Lower leg skin (tissue), 4 donors: ENCODE measurements at regions not wholly inside any gene's neighbourhood (a gene's known extent, or its start where the extent isn't known, plus 50 kb on each side); places are given as distances from the start of the nearest gene placed in this dataset.
A peak's percentile ranks its signal among the peaks of the same experiment; 100 is the strongest.

Source experiments
- DNase-seq, 2 donors: peaks; one replicate each; pipeline ENCODE4 v3.0.0-alpha.2; 2019; ENCODE audit warnings: low spot score in 2 of 2
- H3K4me3 ChIP-seq: fragments of 200-600 bp; sonication (generic); 2 replicates; pipeline ENCODE4 v1.5.1; 2017; ENCODE audit warnings: mild to moderate bottlenecking, low read depth; ENCODE audit not compliant: poor library complexity, severe bottlenecking
- POLR2A ChIP-seq, 2 donors: fragments of 450-650 bp; IDR thresholded peaks; one replicate each; pipeline ENCODE4 v1.6.1; 2016 to 2017; ENCODE audit warnings: antibody characterized with exemption in 2 of 2, mild to moderate bottlenecking in 1 of 2, moderate library complexity in 1 of 2
- WGBS, 2 donors: methylation state at CpG; one replicate each; pipeline ENCODE4 v1.1.5; 2018; 5-methylcytosine and 5-hydroxymethylcytosine counted together
- intact Hi-C: fragments of 100-400 bp; cut with DNase I; formaldehyde crosslinking; loops from one replicate; pipeline ENCODE4 v1.15.0; 2023; ENCODE audit warnings: low total_unique reads
- TF ChIP-seq, protein P1 (sequence below), 3 donors: fragments of 450-650 bp; IDR thresholded peaks; one replicate each; pipeline ENCODE4 v1.5.1; 2016; ENCODE audit warnings: antibody characterized with exemption in 3 of 3, mild to moderate bottlenecking in 3 of 3, moderate library complexity in 2 of 3

DNA sequence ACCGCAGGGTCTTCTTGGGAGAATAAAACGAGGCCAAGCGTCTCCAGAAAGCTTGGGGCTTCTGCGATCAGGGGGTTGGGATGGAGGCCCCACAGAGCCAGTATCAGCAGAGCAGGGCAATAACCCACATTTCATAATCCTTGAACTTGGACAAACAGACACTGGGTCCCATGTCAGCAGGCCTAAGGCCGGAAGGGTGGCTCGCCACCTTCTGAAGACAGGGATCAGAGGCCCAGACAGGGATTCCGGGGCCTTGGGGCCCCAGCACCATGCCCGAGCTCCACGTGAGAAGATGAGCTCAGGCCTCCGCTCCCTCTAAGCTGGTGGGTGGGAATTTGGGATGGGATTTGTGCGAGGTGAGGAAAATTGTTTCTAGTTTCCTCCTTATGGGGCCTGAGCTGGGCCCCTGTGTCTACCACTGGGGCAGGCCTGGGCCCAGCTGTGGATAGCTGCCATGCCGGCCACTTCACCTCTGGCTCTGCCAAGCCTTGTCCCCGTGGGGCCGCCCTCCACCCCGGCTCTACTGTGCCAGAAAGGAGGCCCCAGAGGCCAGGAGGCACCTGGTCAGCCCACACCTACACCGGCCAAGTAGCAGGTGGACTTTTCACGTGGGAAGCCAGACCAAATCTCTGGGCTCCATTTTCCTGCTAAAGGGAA is 67.2 kb upstream of the DLK1 start:
- DNase-seq: no peak
- TF ChIP-seq, protein P1, sequence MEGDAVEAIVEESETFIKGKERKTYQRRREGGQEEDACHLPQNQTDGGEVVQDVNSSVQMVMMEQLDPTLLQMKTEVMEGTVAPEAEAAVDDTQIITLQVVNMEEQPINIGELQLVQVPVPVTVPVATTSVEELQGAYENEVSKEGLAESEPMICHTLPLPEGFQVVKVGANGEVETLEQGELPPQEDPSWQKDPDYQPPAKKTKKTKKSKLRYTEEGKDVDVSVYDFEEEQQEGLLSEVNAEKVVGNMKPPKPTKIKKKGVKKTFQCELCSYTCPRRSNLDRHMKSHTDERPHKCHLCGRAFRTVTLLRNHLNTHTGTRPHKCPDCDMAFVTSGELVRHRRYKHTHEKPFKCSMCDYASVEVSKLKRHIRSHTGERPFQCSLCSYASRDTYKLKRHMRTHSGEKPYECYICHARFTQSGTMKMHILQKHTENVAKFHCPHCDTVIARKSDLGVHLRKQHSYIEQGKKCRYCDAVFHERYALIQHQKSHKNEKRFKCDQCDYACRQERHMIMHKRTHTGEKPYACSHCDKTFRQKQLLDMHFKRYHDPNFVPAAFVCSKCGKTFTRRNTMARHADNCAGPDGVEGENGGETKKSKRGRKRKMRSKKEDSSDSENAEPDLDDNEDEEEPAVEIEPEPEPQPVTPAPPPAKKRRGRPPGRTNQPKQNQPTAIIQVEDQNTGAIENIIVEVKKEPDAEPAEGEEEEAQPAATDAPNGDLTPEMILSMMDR (IDR thresholded peaks at IDR 0.05): no peak
- no peak for TF ChIP-seq POLR2A (IDR thresholded peaks at IDR 0.05)
- WGBS, 2 donors: 93 to 94% methylated on average over 13 to 17 of the region's 17 CpGs
- intact Hi-C loops: loop anchor here (10.0 kb wide), 2 partner anchors 275 to 965 kb away; no protein-coding TSS in a partner anchor
- no peak overlapping the region for H3K4me3 ChIP-seq

DNA sequence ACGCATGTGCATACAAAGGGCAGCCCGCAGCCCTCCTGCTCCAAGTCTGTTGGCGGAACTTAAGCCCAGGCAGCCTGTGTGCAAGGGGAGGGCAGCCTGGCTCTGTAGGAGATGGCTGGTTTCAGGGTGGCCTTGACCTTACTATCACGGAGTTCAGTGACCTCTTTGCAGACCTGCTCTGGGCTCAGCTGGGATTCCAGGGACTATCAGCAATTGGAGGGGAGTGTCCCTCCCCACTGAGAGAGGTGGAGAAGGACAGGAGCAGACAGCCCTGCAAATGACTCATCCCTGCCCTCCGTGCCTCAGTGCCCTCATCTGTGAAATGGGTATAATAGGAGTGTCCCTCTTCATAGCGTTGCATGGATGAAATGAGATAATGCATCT is 66.2 kb upstream of the DLK1 start:
- no peak for DNase-seq
- intact Hi-C loops: loop anchor here (10.0 kb wide), 1 partner anchor 964 kb away; no protein-coding TSS in a partner anchor
- 84 to 89% methylated on average over 6 of the region's 6 CpGs for WGBS, 2 donors
- no peak overlapping the region for H3K4me3 ChIP-seq
- no peak for TF ChIP-seq POLR2A (IDR thresholded peaks at IDR 0.05)
- TF ChIP-seq, protein P1 (IDR thresholded peaks at IDR 0.05): no peak

DNA sequence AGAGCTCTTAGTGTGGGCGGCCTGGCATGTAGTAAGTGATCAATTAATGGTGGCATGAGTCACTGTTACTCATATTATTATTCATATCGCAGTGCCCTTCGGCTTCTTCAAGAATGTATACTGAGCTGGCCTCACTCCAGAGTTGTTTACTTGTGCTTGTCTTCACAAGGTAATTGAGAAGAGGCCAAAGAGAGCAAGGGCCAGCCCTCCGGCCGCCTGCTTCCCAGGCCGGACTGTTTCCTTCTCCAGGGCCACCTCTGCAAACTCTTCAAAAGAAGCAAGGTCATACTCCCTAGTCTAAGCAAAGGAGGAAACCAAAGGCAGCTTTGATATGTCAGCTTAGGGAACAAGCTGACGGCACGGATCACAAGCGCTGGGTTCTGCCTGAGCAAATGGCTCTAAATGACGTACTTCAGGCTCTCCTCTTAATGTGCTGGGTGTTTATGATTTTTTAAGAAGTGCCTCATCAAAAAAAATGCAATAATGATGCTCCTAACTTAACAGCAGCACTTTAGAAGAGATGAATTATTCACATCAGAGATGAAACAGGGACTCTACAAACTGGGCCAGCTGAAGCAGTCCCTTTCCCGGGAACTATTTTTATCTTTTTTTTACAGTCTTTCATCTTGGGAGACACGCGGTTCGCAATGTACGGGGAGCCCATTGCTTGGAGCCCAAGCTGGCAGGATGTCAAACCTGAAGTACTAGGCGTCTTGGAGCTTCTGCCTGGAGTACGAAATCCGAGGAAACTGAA is 65.6 kb upstream of the DLK1 start:
- 64 to 75% methylated on average over 18 of the region's 18 CpGs for WGBS, 2 donors
- no peak for DNase-seq
- TF ChIP-seq, protein P1 (IDR thresholded peaks at IDR 0.05): no peak
- no peak overlapping the region for H3K4me3 ChIP-seq
- intact Hi-C loops: loop anchor here (10.0 kb wide), 1 partner anchor 964 kb away; no protein-coding TSS in a partner anchor

DNA sequence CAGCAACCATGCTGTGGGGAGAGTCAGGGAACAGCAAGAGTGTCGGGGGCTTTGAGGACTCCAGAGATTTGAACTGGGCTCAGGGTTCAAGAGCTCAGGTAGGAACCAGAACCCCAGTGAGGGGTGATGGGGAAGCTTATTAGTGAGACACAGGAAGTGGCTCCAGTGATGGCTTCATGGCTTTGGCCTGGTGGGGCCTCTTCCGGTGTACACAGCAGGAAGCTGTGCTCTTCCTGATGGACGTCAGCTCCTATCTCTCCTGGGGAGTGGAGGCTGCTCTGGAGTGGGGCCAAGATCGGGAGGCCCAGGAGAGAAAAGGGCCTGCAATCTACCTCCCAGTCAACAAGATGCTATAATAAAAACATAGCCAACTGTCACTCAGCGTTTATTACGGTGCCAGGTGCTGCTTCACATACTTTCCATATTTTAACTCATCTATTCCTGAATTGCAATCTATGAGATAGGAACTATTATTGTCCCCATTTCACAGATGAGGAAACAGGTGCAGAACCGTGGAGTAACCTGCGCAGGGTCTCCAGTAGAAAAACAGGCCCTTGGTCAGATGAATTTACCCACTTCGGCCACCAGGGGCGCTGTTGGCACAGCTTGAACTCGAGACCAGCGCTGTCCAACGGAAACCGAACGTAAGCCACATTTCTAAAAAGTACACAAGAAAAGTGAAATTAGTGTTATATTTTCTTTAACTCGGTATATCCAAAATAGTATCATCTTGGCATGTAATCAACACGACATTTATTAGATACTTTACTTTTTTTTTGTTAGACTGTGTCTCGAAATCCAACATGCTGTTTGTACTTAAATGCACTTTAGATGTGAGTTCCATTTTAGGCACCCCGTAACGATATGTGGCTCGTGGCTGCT is 63.6 kb upstream of the DLK1 start:
- TF ChIP-seq, protein P1 (IDR thresholded peaks at IDR 0.05): peak in 1 of 3 donors; percentile 86
- no peak for TF ChIP-seq POLR2A (IDR thresholded peaks at IDR 0.05)
- intact Hi-C loops: loop anchor here (10.0 kb wide), 1 partner anchor 962 kb away; no protein-coding TSS in a partner anchor
- 34 to 40% methylated on average over 21 of the region's 21 CpGs for WGBS, 2 donors
- peak; percentile 36 to 92 for DNase-seq
- H3K4me3 ChIP-seq: no peak overlapping the region

DNA sequence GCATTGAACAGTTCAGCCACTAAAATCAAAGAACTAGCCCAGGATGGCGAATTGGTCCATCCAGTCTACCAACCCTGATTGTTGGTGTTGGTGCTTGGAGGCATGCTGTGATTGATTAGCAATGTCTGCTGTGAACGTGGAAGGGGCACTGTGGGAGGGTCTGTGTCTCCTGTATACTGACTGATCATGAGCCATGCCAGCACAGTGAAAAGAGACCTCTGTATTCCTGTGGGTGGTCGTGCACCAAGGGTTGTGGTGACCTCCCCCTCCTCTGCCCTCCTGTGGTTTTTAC is 63.0 kb upstream of the DLK1 start:
- intact Hi-C loops: loop anchor here (10.0 kb wide), 1 partner anchor 961 kb away; no protein-coding TSS in a partner anchor
- no peak for DNase-seq
- no peak overlapping the region for H3K4me3 ChIP-seq
- TF ChIP-seq, protein P1 (IDR thresholded peaks at IDR 0.05): no peak
- no peak for TF ChIP-seq POLR2A (IDR thresholded peaks at IDR 0.05)
- 74 to 83% methylated on average over 2 to 3 of the region's 3 CpGs for WGBS, 2 donors
